ENCODE measurements at regions not wholly inside any gene's neighbourhood (a gene's known extent, or its start where the extent isn't known, plus 50 kb on each side); places are given as distances from the start of the nearest gene placed in this dataset.

DNA sequence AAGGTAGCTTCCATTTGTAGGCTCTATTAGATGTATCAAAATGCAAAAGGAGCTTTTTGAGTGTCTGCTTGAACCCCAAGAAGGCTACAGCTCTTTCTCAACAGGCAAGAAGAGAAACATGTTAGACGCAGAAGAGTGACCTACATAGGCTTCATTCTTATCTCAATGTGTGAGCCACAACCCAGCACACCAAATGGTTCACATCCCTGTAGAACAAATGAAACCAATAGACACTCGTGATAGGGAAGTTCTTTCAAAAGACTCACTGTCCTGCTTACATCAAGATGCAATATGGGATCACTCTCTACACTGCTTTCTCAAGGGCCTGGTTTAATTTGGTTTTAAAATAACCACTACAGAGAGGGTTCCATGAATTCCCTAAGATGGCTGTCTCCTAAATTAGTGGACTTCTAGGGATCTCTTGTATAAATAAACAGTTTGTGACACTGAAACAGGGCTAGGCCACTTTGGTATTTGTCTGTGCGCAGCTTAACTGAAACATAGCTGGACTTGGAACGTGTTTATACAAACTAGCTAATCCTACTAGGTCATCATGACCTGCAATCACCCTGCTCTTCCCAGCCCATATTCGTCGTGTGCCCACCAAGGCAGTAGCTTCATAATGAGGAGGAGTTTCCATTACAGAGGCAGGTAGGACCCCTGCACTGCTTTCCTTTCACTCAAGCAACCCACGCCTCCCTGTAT, 225.4 kb upstream of the PREP start:
- TF ChIP-seq, protein P1, sequence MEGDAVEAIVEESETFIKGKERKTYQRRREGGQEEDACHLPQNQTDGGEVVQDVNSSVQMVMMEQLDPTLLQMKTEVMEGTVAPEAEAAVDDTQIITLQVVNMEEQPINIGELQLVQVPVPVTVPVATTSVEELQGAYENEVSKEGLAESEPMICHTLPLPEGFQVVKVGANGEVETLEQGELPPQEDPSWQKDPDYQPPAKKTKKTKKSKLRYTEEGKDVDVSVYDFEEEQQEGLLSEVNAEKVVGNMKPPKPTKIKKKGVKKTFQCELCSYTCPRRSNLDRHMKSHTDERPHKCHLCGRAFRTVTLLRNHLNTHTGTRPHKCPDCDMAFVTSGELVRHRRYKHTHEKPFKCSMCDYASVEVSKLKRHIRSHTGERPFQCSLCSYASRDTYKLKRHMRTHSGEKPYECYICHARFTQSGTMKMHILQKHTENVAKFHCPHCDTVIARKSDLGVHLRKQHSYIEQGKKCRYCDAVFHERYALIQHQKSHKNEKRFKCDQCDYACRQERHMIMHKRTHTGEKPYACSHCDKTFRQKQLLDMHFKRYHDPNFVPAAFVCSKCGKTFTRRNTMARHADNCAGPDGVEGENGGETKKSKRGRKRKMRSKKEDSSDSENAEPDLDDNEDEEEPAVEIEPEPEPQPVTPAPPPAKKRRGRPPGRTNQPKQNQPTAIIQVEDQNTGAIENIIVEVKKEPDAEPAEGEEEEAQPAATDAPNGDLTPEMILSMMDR (IDR thresholded peaks at IDR 0.05), result no peak
- TF ChIP-seq POLR2A (IDR thresholded peaks at IDR 0.05), result no peak

All from thyroid gland (tissue), 4 donors.